ENCODE measurements at regions not wholly inside any gene's neighbourhood (a gene's known extent, or its start where the extent isn't known, plus 50 kb on each side); places are given as distances from the start of the nearest gene placed in this dataset.
A peak's percentile ranks its signal among the peaks of the same experiment; 100 is the strongest.

DNA sequence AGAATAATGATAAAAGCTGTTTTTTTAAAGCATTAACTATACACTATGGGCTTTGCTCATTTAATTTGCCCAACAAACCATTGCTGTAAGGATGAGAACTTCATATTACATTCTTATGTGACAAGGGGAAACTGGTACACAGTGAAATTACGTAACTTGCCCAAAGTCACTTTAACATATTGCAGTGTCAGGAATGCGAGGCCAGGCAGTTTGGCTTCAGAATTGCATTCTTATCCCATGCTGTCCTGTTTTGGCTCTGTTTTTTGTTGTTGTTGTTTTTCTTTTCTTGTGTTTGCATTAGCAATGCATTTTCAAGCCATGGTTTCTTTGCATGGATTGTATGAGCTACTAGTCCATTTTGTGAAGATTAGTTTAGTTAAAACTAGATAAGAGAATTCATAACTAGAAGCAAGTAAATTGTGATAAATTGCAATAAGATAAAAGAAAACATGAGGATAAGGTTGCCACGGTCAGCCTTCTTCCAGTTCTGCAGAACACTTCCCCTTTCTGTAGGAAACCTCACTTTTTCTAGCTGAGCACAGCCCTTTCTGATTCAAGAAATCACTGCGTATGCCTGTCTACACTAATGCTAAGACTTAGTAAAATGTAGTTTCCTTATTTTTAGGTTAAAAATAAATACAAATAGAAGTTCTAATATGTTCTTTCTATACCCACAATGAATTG is 221.3 kb upstream of the KCNJ16 start:
- peak; percentile 68 to 89 (median 77) for DNase-seq

DNA sequence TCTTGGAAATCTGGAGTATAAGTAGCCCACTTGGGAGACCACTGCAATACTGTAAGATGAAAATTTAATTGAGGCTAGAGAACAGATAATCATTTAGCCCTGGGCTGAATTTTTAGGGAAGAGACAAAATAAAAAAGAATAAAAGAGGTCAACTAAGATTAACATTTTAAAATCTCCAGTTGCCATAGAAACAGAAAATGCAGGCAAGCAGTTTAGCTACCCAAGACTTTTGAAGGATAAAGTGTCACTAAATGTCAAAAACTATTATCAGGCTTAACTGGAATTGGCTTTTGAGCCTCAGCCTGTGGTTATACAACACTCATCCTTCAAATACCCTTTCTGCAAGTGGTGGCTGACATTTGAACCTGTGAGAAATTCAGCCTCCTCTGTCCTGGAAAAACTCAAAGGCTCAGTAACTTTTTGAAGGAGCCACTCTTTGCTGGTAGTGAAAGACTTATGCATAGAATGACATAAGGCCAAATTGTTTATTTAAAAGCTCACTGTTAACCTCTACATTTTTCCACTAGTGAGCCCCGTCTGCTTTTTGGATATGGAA is 220.7 kb upstream of the KCNJ16 start:
- DNase-seq: peak in 2 of 4 experiments; percentile 19 to 59

DNA sequence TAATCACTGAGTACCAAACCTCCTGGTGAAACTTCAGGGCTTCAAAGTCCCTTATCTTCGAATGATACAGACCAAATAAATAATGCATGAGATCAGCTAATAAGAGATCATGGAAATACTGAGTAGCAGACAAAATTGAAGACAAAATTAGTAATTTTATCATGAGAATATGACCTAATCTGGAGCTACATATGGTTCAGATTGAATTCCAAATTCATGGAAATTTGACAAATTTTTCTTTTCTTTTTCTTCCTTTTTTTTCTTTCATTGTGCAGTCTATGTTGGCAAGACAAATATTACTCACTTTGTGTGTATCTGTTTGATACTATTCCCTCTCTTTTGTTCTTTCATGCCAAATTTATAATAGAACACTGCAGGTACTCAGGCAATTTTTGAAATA is 218.1 kb upstream of the KCNJ16 start:
- no peak for DNase-seq

DNA sequence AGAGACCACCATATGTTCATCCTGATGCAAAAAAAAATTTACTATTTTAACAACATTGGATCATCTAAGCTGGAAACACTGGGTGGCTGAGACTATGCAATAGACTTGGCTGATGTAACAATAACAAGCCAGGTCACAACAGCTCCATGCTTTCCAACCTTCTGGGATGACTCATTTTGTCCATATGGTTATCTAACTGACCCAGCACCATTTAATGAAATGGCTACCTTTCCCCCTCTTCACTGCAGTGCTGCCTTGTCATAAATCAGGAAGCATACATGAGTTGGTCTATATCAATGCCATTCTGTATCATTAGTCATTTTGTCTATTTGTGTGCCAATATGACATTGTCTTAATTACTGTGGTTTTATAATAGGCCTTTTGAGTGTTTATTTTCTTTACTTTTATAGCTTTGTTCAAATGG is 217.6 kb upstream of the KCNJ16 start:
- peak in 1 of 4 experiments; percentile 21 for DNase-seq

DNA sequence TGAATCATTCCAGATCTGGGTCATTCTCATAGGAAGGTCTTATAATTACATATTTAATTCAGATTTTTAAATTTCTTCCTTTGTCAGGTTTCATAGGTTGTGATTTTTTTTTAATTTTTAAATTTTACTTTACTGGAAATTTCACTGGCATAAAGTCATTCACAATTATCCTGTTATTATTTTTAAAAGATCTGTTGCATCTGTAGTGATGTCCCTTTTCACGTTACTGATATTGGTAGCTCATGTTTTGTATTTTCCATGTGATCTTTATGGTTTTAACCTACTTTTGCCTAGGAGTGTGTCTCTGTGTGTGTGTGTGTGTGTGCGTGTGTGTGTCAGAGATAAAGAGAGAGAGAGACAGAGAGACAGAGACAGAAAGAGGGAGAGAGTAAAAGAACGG is 216.6 kb upstream of the KCNJ16 start:
- no peak for DNase-seq

DNA sequence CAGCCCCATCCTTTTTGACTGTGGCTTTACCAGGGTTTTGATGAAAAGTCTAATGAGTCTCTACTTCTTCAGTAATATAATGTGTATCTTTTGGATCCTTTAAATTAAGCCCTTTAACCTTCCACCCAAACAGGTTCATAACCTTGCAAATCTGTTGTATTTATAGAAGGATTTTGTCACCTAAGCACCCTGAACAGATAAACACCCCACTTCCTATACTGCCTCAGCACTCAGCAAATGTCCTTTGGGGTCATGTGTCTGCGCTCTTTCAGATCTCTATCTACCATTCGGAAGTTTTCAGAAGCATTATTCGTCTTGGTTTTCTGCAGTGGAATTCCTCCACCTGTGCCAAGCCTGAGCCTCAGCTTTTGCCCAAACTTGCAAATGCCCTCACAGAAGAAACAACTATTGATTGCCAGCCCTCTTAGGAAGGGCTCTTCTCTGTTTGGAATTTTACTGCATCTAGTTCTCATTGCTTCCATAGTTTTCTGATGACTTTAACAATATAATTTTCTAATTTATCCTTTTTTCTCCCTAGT is 214.8 kb upstream of the KCNJ16 start:
- no peak for DNase-seq

DNA sequence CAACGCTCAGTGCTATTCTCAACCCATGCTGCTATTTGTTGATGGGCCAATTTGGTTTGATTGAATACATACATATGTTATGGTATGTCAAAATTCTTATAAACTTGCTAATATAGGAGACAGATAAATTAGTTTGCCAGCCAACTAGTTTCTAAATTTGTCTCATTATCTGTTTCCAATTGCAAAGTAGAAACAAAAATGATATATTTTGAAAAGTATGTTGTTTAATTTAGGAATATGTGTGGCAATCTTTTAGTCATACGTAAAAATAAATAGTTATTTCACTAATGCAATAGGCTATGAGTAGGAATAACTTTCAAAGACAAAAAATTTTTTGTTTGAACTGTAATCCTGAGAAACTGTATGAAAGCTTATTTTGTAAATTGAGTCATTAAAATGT is 210.6 kb upstream of the KCNJ16 start:
- no peak for DNase-seq

DNA sequence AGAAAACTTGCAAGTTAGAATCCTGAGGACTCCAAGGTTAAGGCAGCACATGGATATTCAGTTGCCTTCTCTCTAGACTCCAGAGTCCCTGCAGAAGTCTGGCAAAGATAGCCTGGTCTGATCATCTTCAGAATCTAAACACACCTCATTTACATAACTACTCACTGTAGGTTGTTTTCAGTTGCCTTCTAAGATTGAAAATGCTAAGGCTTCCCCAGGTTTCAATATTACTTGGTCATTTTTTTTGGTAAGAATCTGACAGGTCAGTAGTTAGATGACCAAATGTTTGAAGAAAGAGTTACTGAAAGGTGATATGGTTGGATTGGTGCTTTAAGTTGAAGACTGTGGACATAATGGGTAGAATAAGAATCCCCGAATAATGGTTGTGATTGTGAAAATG is 205.4 kb upstream of the KCNJ16 start:
- DNase-seq: no peak

DNA sequence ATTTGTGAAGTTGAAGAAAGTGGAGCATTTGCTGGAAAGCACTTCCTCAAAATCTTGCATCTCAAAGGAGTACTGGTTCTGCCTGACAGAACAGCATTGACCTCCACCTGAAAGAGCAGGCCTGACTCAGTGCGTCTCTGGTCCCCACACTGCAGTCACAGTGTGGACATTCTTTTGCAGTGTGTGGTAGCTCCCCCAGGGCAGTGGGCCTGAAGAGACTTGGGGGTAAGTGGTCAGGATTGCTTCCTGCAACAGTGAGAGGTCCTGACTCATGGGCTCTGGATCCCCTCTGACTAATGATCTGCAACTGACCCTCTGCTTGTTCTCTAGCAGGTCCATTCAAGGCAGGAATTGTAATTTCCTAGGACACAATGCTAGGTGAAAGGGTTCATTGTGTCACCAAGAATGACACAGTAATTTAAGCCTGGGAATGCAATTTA is 204.9 kb upstream of the KCNJ16 start:
- DNase-seq: no peak

DNA sequence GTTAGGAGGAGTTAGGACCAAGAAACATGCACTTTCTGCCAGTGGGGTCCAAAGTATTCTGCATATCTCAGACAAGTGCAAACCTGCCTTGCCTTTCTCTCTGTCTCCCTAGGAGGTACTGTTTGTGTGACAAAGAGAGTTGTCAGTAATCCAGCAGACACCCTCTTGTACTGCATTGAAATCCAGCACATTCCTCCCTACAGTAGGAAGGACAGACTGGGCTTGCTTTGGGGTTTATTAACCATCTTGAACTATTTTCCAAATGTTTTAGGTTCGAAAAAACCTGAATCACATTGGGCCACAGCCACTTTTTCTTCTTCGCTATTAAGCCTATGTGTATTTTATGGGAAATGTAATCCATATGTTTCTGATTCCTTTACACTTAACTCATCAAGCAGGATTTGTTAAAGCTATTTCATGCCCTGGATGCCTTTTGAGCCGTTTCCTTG is 204.2 kb upstream of the KCNJ16 start:
- no peak for DNase-seq

DNA sequence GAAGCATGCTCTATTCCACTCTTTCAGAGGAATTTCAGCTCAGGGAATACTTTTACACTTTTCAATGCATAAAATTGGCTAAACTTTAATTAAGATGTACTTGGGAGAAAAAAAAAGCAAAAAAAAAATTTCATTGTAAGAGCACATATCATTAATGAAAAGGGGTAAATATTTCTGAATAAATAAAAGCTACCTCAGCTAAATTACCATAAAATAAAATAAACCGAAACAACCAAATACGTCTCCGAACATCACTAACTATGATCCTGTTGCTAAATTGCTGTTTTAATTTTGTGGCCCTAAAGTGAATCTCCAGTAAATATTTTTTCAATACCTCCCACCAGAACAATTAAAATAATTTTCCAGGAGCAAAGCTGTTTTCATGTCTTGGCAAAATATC is 203.7 kb upstream of the KCNJ16 start:
- DNase-seq: no peak

DNA sequence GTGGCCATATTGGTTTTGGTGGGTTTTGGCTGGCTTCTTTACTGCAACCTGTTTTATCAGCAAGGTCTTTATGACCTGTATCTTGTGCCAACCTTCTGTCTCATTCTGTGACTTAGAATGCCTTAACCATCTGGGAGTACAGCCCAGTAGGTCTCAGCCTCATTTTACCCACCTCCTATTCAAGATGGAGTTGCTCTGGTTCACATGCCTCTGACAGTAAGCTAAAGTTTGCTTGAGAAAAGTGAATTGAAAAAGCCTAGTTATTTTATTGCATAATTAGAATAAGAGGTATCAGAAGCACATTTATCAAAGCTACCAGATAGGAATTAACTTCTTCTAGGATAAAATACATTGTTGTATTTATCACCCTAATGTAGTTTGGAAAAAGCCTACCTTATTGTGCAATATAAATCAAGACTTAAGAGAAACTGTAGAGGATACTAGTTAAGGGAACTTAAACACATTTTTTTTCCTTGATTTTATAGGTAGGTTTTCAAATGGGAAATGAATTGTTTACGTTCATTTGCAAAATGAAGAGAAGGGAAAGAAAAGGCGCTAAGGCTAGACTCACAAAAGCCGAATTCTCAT is 202.3 kb upstream of the KCNJ16 start:
- DNase-seq: no peak

DNA sequence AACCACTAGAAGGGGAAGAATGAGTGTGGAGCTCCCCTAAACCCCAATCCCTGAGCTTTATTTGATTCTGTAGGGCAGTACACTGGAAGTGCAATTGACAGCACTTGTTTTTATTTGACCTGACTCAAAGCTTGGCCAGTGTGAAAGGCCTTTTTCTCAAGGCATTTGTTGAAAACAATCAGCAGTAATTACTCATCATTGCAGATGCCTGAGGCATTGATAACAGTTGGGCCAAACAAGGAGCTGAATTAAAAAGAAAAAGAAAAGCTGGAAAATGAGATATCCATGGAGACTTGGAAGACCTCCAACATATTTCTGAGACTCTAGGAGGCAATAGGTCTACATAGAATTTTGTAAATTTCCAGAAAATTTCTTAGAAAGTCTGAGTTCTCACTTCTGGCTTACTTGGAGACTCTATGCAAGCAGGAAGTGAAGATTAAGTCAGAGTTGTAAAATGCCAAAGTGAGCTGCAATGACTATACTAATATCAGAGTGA is 200.8 kb upstream of the KCNJ16 start:
- peak in 2 of 4 experiments; percentile 27 to 56 for DNase-seq

DNA sequence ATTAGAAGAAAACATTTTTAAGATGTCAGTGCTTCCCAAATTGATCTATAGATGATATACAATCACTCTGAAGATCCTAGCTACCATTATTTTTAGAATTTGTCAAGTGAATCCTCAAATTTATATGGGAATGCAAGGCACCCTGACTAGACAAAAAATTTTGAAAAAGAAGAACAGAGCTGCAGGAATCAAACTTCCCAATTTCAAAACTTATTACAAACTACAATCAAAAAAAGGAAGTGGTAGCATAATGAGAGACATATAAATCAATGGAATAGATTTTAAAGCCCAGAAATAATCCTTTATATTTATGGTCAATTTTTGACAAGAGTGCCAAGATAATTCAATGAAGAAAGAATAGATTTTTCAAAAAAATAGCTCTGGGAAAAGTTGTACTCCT is 198.3 kb upstream of the KCNJ16 start:
- DNase-seq: peak in 2 of 4 experiments; percentile 49 to 74

DNA sequence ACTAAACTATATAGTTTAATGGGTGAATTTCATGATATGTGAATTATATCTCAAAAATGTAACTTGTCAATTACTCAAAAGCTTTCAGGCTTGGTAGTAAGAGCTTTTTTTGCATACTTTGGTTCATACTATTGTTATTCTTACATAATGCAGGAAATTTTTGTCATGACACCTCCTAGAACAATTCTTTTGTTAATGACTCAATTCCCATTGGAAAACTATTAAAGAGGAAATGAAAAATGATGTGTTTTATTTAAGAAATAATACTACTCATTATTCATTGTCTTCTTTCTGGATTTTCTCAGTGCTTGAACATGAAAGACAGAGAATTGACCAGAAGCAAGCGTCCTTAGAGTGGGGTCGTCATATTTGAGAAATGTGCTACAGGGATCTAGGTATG is 196.4 kb upstream of the KCNJ16 start:
- peak in 1 of 4 experiments; percentile 18 for DNase-seq

DNA sequence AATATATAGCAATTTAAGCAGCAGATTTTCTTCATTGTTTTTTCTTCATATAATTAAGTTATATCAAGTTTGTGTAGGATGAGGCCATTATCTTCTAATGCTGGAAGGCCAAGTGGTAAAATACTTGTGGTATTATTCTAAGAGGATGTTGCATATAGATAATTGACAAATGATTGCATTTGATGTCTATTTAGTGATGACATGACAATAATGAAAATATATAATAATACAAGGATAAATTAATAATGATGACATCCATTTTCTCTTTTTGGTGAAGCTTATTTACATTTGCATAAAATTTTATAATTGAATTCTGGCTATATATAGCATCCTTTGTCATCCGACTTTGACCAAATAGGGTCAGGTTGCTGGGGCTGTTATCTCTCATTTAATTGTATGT is 195.4 kb upstream of the KCNJ16 start:
- DNase-seq: no peak

DNA sequence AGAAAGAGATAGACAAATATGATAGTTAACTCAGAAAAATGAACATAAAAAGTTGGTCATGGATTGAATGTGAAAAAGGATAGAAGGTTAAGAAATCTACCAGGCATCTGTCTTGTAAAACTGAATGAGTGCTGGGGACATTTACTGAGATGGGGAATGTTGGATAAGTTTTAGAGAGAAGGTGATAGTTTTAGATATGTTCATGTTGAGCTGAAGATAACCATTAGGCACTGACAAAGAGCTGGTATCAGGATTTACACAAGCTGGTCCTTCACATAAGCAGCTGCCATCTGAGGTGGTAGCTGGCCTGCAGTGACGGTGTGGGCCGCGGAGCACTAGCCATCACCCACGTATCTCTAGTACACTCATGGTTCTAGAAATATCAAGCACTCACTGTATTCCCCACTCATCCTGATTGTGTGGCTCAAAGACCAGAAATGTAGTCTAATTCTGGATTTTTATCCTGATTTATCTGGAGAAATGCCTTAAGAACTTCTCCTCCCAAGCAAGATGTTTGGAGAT is 194.4 kb upstream of the KCNJ16 start:
- no peak for DNase-seq

DNA sequence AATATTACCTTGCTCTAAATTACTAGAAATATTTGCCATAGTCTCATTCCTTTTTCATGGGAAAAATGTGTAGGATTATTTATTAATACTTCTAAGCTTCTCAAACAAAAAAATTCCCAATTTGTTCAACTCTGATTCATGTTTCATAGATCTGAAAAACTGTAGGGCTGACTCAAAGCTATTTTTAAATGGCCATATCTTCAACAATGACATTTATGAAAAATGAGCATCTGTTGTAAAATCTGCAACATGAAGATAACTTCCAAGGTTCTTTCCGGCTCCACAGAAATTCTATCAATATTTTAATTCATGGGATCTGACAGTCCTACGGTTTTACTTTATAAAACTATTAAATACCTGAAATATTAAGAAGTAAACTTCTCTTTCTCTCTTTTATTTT is 192.7 kb upstream of the KCNJ16 start:
- no peak for DNase-seq

DNA sequence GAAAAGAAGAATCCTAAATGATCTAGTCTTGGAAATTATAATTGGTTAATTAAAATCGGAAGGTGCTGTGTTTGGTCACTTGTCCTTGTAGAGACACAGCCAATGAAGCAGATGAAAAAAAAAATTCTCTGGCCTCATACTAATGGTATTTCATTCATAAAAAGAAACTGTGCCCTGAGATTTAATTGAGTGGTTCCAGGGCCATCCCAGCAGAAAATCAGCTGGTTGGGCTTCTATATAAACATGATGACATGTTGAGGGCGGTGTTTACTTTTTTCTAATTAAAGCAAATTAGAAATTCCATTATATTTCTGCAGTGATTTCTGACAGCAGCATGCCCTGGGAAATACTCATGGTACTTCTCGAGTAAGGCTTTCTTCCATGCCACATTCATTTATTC is 191.9 kb upstream of the KCNJ16 start:
- no peak for DNase-seq

DNA sequence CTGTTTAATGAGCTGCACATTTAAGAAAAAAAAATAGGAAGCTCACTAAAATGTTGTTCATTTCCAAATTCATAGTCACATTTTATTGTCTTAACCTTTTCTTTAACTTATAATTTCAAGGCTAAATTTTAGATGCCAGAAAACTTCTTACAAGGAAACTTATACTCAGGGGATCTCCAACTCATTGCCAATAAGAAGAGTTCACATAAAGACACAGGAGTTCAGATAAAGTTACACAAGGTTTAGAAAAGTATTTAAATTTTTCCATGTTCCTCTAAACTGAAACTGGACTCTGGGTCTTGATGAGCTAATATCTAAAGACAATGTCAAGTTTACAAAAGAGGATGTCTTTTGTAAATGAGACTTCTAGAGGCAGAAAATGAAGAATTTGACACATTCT is 190.7 kb upstream of the KCNJ16 start:
- DNase-seq: peak in 2 of 4 experiments; percentile 19 to 34

DNA sequence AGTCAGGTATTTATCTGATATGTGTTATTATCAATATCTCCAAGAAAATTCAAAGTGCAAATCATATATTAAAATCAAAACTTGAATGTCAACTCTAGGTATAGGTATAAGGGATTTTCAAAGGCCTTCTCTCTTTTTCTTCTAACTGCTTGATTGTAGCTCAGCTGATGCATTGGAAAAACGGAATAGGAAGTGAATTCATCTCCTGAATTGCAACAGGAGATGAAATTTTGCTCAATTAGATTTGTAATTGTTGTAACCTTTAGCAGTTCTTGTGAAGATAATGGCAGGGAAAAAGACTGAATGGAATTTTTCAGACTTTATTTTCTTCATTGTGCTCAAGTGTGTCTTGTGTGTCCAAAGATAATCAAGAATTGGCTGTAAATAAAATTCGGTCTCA is 190.2 kb upstream of the KCNJ16 start:
- DNase-seq: peak; percentile 5 to 65 (median 34)

DNA sequence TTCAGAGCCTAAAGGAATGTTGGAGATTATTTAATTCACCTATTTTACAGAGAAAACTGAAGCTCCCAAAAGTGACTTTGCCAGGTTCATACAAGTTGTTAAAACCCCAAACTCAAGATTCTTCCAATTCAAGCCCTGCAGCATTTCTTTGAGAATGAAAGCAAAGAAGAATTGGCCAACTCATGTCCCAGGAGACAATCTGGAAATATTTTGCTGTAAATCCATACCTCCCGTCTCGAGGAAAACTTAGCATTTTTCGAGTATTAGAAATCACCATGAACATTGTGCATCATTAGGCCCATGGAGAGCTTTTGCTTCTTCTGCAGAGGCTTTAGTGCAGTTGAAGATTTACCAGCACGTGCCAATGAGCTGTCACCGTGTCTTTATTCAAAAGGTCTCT is 176.4 kb upstream of the KCNJ16 start:
- DNase-seq: no peak

DNA sequence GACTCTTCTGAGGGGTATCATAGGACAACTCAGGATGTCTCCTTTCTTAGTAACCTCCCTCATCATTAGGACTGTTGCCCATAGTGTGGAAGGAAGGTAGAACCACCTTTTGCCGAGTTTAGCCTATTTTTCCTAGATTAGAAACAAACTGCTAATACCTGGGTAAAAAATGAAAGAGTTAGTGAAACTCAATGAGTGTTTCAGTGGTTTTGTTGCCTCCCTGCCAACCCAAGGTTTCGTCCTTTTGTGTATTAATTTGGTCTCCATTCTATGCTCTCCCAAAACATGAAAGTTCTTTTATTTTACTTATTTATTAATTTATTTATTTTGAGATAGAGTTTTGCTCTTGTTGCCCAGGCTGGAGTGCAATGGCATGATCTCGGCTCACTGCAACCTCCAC is 174.9 kb upstream of the KCNJ16 start:
- no peak for DNase-seq

DNA sequence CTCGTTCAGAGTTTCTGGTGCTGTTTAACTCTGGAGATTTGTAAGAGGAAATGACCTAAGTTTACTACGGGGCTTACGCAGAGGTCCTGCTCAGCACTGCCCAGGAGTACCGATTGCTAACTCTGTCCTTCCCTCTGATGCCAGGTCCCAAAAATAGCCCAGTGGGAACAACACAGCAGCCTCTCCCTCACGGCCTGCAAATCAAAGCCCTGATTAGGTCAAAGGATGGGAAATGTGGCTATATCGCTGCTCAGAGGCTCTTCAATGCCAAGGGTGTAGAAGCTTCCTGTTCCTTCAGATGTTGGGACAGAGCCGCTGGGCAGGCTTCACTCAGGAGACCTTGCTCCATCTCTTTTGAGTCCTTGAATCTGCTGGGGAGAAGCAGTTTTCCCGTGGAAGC is 174.2 kb upstream of the KCNJ16 start:
- DNase-seq: no peak

Measured in suppressor macrophage (primary cell).